ENCODE measurements at regions not wholly inside any gene's neighbourhood (a gene's known extent, or its start where the extent isn't known, plus 50 kb on each side); places are given as distances from the start of the nearest gene placed in this dataset.

DNA sequence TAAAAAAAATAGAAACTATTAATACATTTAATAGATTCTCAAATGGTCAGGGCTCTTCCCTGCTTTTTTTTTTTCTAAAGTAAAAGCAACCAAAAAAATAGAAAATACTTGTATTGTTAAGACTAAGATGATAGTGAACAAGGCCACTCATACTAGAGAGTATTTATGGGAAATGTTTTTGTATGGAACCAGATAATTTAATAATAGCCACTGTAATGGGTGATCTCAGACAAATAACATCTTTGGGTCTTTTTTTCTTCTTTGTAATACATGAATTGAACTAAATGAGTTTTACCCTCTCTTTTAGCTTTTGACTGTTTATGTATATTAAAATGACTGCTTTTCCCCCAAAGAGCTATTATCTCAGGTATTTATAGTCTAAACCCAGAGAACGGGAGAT, 92.1 kb upstream of the ELOVL6 start:
- Histone ChIP-seq H3K4me3 (ENCODE audit: low read length) (no peak overlapping the region), H3K9me3 (ENCODE audit: control insufficient read depth, insufficient read depth, low read length) (no peaks in the 10 kb centered on the region), H3K27ac (ENCODE audit: low read length) (no peak overlapping the region), H3K27me3 (ENCODE audit: control insufficient read depth, insufficient read depth, low read length) (no peaks in the 10 kb centered on the region), H3K36me3 (ENCODE audit: control insufficient read depth, insufficient read depth, low read length) (no peaks in the 10 kb centered on the region), H3K4me1 (ENCODE audit: control insufficient read depth, insufficient read depth, low read length) (no peaks in the 10 kb centered on the region)
- DNase-seq (ENCODE audit: low read depth, low spot score), result no peak
- WGBS (ENCODE audit: insufficient coverage, insufficient read length), result no CpG with 5 or more reads among the region's 1 CpG

DNA sequence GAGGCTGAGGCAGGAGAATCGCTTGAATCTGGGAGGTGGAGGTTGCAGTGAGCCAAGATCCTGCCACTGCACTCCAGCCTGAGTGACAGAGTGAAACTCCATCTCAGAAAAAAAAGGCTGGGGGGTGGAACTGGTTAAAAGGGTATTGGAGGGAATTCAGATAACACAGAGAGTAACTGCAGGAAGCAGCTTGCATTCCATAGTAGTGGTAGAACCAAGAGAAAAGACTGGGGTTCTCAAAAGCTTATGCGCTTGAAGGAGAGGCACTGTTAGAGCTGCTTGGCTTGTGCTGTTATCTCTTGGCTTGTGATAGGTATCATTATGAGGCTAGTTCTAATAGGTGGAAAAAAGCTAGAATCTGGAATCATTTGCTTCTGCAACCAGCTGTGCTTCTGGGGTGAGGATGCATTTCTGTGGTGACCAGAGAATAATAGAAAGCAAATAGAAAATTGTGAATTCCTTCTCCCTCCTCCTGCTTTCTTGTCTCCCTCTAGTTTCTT, 91.2 kb upstream of the ELOVL6 start:
- H3K9me3 ChIP-seq (ENCODE audit: control insufficient read depth, insufficient read depth, low read length), result no peaks in the 10 kb centered on the region
- H3K4me3 ChIP-seq (ENCODE audit: low read length), result no peak overlapping the region
- DNase-seq (ENCODE audit: low read depth, low spot score), result no peak
- H3K4me1 ChIP-seq (ENCODE audit: control insufficient read depth, insufficient read depth, low read length), result no peaks in the 10 kb centered on the region
- H3K36me3 ChIP-seq (ENCODE audit: control insufficient read depth, insufficient read depth, low read length), result no peaks in the 10 kb centered on the region
- no peak overlapping the region for H3K27ac ChIP-seq (ENCODE audit: low read length)
- no peaks in the 10 kb centered on the region for H3K27me3 ChIP-seq (ENCODE audit: control insufficient read depth, insufficient read depth, low read length)
- no CpG with 5 or more reads among the region's 2 CpGs for WGBS (ENCODE audit: insufficient coverage, insufficient read length)

DNA sequence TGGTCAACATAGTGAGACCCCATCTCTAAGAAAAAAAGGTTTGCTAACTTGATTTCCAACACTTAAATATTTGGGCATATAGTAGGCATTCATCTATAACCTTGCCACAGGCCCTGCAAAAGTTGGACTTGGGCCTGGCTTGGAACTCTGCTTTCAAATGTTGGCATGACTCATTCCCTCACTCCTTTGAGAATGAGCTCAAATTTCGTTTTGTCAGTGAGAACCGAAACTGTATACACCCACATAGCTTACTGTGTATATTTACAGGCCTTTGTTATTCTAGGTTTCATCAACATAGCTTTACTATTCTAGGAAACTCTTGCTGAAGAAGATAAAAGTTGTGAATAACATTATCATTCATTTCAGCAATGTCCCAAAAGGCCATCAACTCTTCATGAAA, 88.7 kb upstream of the ELOVL6 start:
- H3K4me3 ChIP-seq (ENCODE audit: low read length), result no peak overlapping the region
- H3K27me3 ChIP-seq (ENCODE audit: control insufficient read depth, insufficient read depth, low read length), result no peaks in the 10 kb centered on the region; the same call in 1 of the 2 replicates
- DNase-seq (ENCODE audit: low read depth, low spot score), result no peak
- H3K9me3 ChIP-seq (ENCODE audit: control insufficient read depth, insufficient read depth, low read length), result no peaks in the 10 kb centered on the region
- H3K4me1 ChIP-seq (ENCODE audit: control insufficient read depth, insufficient read depth, low read length), result no peaks in the 10 kb centered on the region
- H3K36me3 ChIP-seq (ENCODE audit: control insufficient read depth, insufficient read depth, low read length), result no peaks in the 10 kb centered on the region
- WGBS (ENCODE audit: insufficient coverage, insufficient read length), result no CpG with 5 or more reads among the region's 2 CpGs
- no peak overlapping the region for H3K27ac ChIP-seq (ENCODE audit: low read length)

DNA sequence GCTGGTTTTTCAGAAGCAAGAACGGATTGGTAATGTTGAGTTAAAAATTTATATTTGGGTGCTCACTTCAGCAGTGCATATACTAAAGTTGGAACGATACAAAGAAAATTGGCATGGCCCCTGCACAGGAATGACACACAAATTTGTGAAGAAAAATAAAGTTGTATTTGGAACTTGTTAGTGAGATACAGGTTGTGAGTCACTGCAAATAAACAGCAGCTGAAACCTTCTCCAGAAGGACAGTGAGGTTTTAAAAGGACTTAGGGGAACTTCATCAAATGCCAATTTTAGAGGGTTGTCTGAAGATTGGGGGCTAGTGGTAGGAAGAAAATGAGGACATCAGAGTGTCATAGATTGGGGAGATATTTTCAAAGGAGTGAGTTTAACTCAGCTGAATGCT, 79.7 kb upstream of the ELOVL6 start:
- 100% methylated on average over 1 of the region's 2 CpGs for WGBS (ENCODE audit: insufficient coverage, insufficient read length)

DNA sequence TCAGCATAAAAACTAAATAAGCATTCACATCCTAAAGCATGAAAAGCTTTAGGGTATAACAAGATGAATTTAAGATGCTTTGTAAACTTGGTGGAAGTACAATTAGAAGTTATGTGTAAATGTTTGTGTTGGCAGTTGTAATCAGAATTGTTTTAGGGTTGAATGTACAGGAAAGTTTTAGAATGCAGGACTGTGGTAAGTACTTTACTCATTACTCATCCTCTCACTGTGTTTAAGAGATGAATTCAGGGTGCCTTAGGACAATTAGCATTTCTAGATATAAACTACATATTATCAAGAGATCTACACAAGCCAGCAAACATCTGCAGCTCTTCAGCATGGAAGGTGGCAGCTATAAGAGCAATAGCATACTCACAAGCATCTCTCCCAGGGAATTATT, 77.5 kb upstream of the ELOVL6 start:
- no peak for DNase-seq (ENCODE audit: low read depth, low spot score)

More for the DNA sequence above, 79.7 kb upstream of the ELOVL6 start:
- no peak overlapping the region for H3K4me3 ChIP-seq (ENCODE audit: low read length)
- no peaks in the 10 kb centered on the region for H3K9me3 ChIP-seq (ENCODE audit: control insufficient read depth, insufficient read depth, low read length)
- H3K27ac ChIP-seq (ENCODE audit: low read length), result no peak overlapping the region
- H3K36me3 ChIP-seq (ENCODE audit: control insufficient read depth, insufficient read depth, low read length), result no peaks in the 10 kb centered on the region
- H3K27me3 ChIP-seq (ENCODE audit: control insufficient read depth, insufficient read depth, low read length), result no peaks in the 10 kb centered on the region
- no peaks in the 10 kb centered on the region for H3K4me1 ChIP-seq (ENCODE audit: control insufficient read depth, insufficient read depth, low read length)
- DNase-seq (ENCODE audit: low read depth, low spot score), result no peak

DNA sequence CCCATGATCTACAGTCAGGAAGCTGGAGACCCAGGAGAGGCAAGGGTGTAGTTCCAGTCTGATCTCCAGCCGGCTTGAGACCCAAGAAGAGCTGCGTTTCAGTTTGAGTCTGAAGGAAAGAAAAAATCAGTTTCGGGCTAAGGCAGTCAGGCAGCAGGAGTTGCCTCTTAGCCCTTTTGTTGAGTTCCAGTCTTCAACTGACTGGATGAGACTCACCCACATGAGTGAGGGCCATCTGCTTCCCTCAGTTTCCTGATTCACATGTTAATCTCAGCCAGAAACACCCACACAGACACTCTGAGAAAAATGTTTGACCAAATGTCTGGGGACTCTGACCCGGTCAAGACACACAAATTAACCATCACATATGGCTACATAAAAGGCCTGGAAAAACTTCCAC, 73.6 kb upstream of the ELOVL6 start:
- H3K4me3 ChIP-seq (ENCODE audit: low read length), result no peak overlapping the region
- DNase-seq (ENCODE audit: low read depth, low spot score), result no peak
- H3K9me3 ChIP-seq (ENCODE audit: control insufficient read depth, insufficient read depth, low read length), result no peaks in the 10 kb centered on the region
- H3K27me3 ChIP-seq (ENCODE audit: control insufficient read depth, insufficient read depth, low read length), result no peaks in the 10 kb centered on the region
- no peaks in the 10 kb centered on the region for H3K4me1 ChIP-seq (ENCODE audit: control insufficient read depth, insufficient read depth, low read length)
- no peak overlapping the region for H3K27ac ChIP-seq (ENCODE audit: low read length)
- no peaks in the 10 kb centered on the region for H3K36me3 ChIP-seq (ENCODE audit: control insufficient read depth, insufficient read depth, low read length)
- WGBS (ENCODE audit: insufficient coverage, insufficient read length), result no CpG with 5 or more reads among the region's 4 CpGs

More for the DNA sequence above, 77.5 kb upstream of the ELOVL6 start:
- Histone ChIP-seq H3K4me3 (ENCODE audit: low read length) (no peak overlapping the region), H3K4me1 (ENCODE audit: control insufficient read depth, insufficient read depth, low read length) (no peaks in the 10 kb centered on the region), H3K27ac (ENCODE audit: low read length) (no peak overlapping the region), H3K36me3 (ENCODE audit: control insufficient read depth, insufficient read depth, low read length) (no peaks in the 10 kb centered on the region), H3K27me3 (ENCODE audit: control insufficient read depth, insufficient read depth, low read length) (no peaks in the 10 kb centered on the region), H3K9me3 (ENCODE audit: control insufficient read depth, insufficient read depth, low read length) (no peaks in the 10 kb centered on the region)

DNA sequence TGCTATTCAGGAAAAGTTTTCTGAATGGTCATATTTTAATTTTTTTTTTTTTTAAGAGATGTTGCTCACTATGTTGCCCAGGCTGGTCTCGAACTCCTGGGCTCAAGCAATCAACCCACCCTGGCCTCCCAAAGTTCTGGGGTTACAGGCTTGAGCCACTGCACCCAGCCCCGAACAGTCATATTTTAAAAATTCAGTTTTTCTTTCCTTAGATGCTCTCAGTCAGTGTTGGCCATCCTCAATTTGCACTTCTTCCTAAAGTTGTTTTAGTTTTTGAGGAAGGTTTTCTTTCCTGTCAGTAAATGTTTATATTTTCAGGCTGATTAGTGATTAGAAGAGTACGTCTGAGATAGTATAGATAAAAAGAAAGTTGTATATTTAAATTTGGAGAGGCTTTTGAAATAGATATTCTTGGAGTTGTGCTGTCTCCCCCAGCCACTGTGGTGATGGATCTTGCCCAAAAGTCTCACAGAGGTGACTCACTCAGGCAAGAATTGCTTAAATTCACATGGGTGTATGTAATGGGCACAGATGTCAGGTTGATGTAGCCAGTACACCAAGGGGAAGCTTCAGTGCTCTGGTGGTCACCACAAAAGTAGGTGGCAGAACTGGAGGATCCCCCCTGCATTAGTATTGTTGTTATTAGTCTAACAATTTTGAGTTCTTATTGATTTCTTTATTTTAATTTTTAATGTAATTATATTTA, 72.2 kb upstream of the ELOVL6 start:
- H3K4me1 ChIP-seq (ENCODE audit: control insufficient read depth, insufficient read depth, low read length), result no peaks in the 10 kb centered on the region
- no peak overlapping the region for H3K27ac ChIP-seq (ENCODE audit: low read length)
- H3K36me3 ChIP-seq (ENCODE audit: control insufficient read depth, insufficient read depth, low read length), result no peaks in the 10 kb centered on the region
- H3K4me3 ChIP-seq (ENCODE audit: low read length), result no peak overlapping the region
- DNase-seq (ENCODE audit: low read depth, low spot score), result no peak
- H3K27me3 ChIP-seq (ENCODE audit: control insufficient read depth, insufficient read depth, low read length), result no peaks in the 10 kb centered on the region
- WGBS (ENCODE audit: insufficient coverage, insufficient read length), result 100% methylated on average over 1 of the region's 3 CpGs
- H3K9me3 ChIP-seq (ENCODE audit: control insufficient read depth, insufficient read depth, low read length), result no peaks in the 10 kb centered on the region

DNA sequence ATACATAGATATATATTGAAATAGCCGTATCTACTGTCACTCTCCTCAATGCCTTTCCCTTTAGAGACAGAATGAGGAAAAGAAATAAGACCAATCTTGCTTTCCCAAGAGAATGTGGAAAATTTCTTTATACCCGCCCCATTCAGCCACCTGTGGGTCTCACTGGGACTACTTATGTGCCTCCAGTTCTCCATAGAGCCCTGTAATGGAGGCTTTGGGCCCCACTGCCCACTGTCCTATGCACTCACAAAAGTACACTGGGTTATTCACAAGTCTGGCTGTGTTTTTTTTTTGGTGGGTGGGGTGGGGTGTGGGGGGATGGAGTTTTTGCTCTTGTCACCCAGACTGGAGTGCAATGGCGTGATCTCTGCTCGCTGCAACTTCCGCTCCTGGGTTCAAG, 70.4 kb upstream of the ELOVL6 start:
- DNase-seq (ENCODE audit: low read depth, low spot score), result no peak
- no peaks in the 10 kb centered on the region for H3K27me3 ChIP-seq (ENCODE audit: control insufficient read depth, insufficient read depth, low read length)
- H3K9me3 ChIP-seq (ENCODE audit: control insufficient read depth, insufficient read depth, low read length), result no peaks in the 10 kb centered on the region
- no peak overlapping the region for H3K27ac ChIP-seq (ENCODE audit: low read length)
- H3K4me3 ChIP-seq (ENCODE audit: low read length), result no peak overlapping the region
- no peaks in the 10 kb centered on the region for H3K4me1 ChIP-seq (ENCODE audit: control insufficient read depth, insufficient read depth, low read length)
- H3K36me3 ChIP-seq (ENCODE audit: control insufficient read depth, insufficient read depth, low read length), result no peaks in the 10 kb centered on the region
- WGBS (ENCODE audit: insufficient coverage, insufficient read length), result no CpG with 5 or more reads among the region's 5 CpGs

DNA sequence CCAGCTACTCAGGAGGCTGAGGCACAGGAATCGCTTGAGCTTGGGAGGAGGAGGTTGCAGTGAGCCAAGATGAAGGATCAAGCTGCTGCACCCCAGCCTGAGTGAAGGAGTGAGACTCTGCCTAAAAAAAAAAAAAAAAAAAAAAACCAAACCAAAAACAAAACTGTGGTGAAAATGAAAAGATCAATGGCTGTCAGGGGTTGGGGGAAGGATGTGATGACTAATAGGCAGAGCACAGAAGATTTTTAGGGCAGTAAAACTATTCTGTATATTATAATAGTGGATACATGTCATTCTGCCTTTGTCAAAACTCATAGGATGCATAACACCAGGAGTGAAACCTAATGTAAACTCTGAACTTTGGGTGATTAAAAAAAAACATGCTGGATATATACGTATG, 69.9 kb upstream of the ELOVL6 start:
- no peaks in the 10 kb centered on the region for H3K36me3 ChIP-seq (ENCODE audit: control insufficient read depth, insufficient read depth, low read length)
- H3K27ac ChIP-seq (ENCODE audit: low read length), result no peak overlapping the region
- no peak for DNase-seq (ENCODE audit: low read depth, low spot score)
- H3K27me3 ChIP-seq (ENCODE audit: control insufficient read depth, insufficient read depth, low read length), result no peaks in the 10 kb centered on the region
- H3K9me3 ChIP-seq (ENCODE audit: control insufficient read depth, insufficient read depth, low read length), result no peaks in the 10 kb centered on the region
- no peak overlapping the region for H3K4me3 ChIP-seq (ENCODE audit: low read length)
- no peaks in the 10 kb centered on the region for H3K4me1 ChIP-seq (ENCODE audit: control insufficient read depth, insufficient read depth, low read length)
- no CpG with 5 or more reads among the region's 2 CpGs for WGBS (ENCODE audit: insufficient coverage, insufficient read length)

DNA sequence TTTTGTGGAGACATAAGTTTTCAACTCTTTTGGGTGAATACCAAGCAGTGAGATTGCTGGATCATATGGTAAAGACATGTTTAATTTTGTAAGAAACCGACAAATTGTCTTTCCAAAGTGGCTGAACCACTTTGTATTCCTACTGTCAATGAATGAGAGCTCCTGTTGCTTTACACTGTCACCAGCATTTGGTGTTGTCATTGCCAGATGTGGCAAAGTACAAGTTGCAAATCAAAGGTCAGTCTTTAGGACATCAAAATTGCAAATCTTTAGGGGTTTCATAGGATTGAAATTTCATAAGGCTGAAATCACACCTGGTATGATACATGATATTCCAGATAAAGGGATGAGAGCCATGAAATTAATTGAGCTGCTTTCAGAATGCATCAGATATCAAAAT, 67.7 kb upstream of the ELOVL6 start:
- WGBS (ENCODE audit: insufficient coverage, insufficient read length), result no CpG with 5 or more reads among the region's 1 CpG
- Histone ChIP-seq H3K4me3 (ENCODE audit: low read length) (no peak overlapping the region), H3K36me3 (ENCODE audit: control insufficient read depth, insufficient read depth, low read length) (no peaks in the 10 kb centered on the region), H3K27me3 (ENCODE audit: control insufficient read depth, insufficient read depth, low read length) (no peaks in the 10 kb centered on the region), H3K9me3 (ENCODE audit: control insufficient read depth, insufficient read depth, low read length) (no peaks in the 10 kb centered on the region), H3K27ac (ENCODE audit: low read length) (no peak overlapping the region), H3K4me1 (ENCODE audit: control insufficient read depth, insufficient read depth, low read length) (no peaks in the 10 kb centered on the region)
- no peak for DNase-seq (ENCODE audit: low read depth, low spot score)

DNA sequence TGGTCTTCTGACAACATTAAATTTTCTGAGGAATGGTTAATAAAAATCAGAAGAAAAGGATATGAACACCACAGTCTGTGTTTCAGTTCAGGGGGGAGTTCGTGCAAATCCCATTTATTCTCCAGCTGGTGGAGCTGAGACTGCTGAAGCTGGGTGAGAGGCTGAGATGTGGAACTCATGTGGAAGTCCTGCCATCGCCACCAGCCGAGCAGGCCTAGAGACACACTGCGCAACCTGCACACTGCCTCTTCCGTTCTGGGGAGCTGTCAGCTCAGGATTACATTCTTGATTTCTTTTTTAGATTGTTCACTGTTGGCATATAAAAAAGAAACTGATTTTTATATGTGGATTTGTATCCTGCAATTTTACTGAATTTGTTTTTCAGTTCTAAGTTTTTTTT, 66.6 kb upstream of the ELOVL6 start:
- DNase-seq (ENCODE audit: low read depth, low spot score), result no peak
- Histone ChIP-seq H3K4me3 (ENCODE audit: low read length) (no peak overlapping the region), H3K4me1 (ENCODE audit: control insufficient read depth, insufficient read depth, low read length) (no peaks in the 10 kb centered on the region), H3K27ac (ENCODE audit: low read length) (no peak overlapping the region), H3K27me3 (ENCODE audit: control insufficient read depth, insufficient read depth, low read length) (no peaks in the 10 kb centered on the region), H3K9me3 (ENCODE audit: control insufficient read depth, insufficient read depth, low read length) (no peaks in the 10 kb centered on the region), H3K36me3 (ENCODE audit: control insufficient read depth, insufficient read depth, low read length) (no peaks in the 10 kb centered on the region)
- WGBS (ENCODE audit: insufficient coverage, insufficient read length), result no CpG with 5 or more reads among the region's 5 CpGs

All from iPS DF 6.9 (cell line).